Keratinocyte (primary cell): ENCODE measurements at regions not wholly inside any gene's neighbourhood (a gene's known extent, or its start where the extent isn't known, plus 50 kb on each side); places are given as distances from the start of the nearest gene placed in this dataset.

Source experiments
- DNase-seq: peaks from one replicate; pipeline ENCODE4 v3.0.0-alpha.2; 2011; ENCODE audit warnings: low read depth, missing footprints, low spot score
- FAIRE-seq: peaks from 2 replicates; lab custom pipeline; 2011; peaks lifted over from hg19 to GRCh38; lab: Jason Lieb, UNC
- H2AFZ ChIP-seq: 2 replicates; pipeline ENCODE4 v1.6.0; 2012; ENCODE audit warnings: low read length, control low read depth, inconsistent platforms; ENCODE audit not compliant: control insufficient read depth
- H3K27ac ChIP-seq: 2 replicates; pipeline ENCODE4 v1.5.1; 2011; ENCODE audit warnings: low read length; ENCODE audit not compliant: control insufficient read depth, insufficient read depth
- H3K27me3 ChIP-seq: 3 replicates; pipeline ENCODE4 v1.6.0; 2011; ENCODE audit warnings: low read length; ENCODE audit not compliant: control insufficient read depth, insufficient read depth; ENCODE audit errors: extremely low read depth
- H3K36me3 ChIP-seq, 2 experiments: 2 replicates in 1 of 2; 3 replicates in 1 of 2; pipeline ENCODE4 v1.5.1; 2011; ENCODE audit warnings: low read length in 2 of 2, mild to moderate bottlenecking in 1 of 2; ENCODE audit not compliant: control insufficient read depth in 2 of 2, insufficient read depth in 2 of 2; ENCODE audit errors: extremely low read depth in 1 of 2
- H3K4me1 ChIP-seq: 3 replicates; pipeline ENCODE4 v1.5.1; 2011; ENCODE audit warnings: low read length; ENCODE audit not compliant: control insufficient read depth, insufficient read depth; ENCODE audit errors: extremely low read depth
- H3K4me2 ChIP-seq: 3 replicates; pipeline ENCODE4 v1.6.0; 2011; ENCODE audit warnings: low read depth, low read length; ENCODE audit not compliant: control insufficient read depth, insufficient read depth; ENCODE audit errors: extremely low read depth
- H3K4me3 ChIP-seq, 3 experiments: fragments of 200-600 bp in 1 of 3; sonication (generic) in 1 of 3; 2 replicates in 2 of 3; 3 replicates in 1 of 3; pipeline ENCODE4 v1.5.1; 2011 to 2016; ENCODE audit warnings: low read length in 3 of 3, mild to moderate bottlenecking in 3 of 3, control low read depth in 2 of 3, inconsistent platforms in 1 of 3, low read depth in 1 of 3, mixed read lengths in 1 of 3, mixed run types in 1 of 3, moderate library complexity in 1 of 3; ENCODE audit not compliant: control insufficient read depth in 2 of 3, insufficient read depth in 2 of 3; ENCODE audit errors: extremely low read depth in 1 of 3
- H3K79me2 ChIP-seq: 2 replicates; pipeline ENCODE4 v1.6.0; 2012; ENCODE audit warnings: low read length; ENCODE audit not compliant: control insufficient read depth, insufficient read depth
- H3K9ac ChIP-seq: 3 replicates; pipeline ENCODE4 v1.6.0; 2011; ENCODE audit warnings: low read length; ENCODE audit not compliant: control insufficient read depth, insufficient read depth; ENCODE audit errors: extremely low read depth
- H3K9me1 ChIP-seq: 3 replicates; pipeline ENCODE4 v1.6.0; 2011; ENCODE audit warnings: low read length; ENCODE audit not compliant: control insufficient read depth, insufficient read depth; ENCODE audit errors: extremely low read depth
- H3K9me3 ChIP-seq: 2 replicates; pipeline ENCODE4 v1.5.1; 2012; ENCODE audit warnings: low read depth, low read length; ENCODE audit not compliant: control insufficient read depth
- H4K20me1 ChIP-seq: 3 replicates; pipeline ENCODE4 v1.6.0; 2011; ENCODE audit warnings: low read length; ENCODE audit not compliant: control insufficient read depth, insufficient read depth; ENCODE audit errors: extremely low read depth
- CTCF ChIP-seq, 3 experiments: IDR thresholded peaks in 1 of 3; conservative IDR thresholded peaks in 1 of 3; optimal IDR thresholded peaks in 1 of 3; 2 replicates in 2 of 3; 3 replicates in 1 of 3; pipeline versions ENCODE3 to v1.5.1; 2011; ENCODE audit warnings: low read length in 3 of 3, mild to moderate bottlenecking in 3 of 3, moderate library complexity in 2 of 3, control low read depth in 1 of 3, inconsistent platforms in 1 of 3; ENCODE audit not compliant: insufficient read depth in 2 of 3; ENCODE audit errors: extremely low read depth in 1 of 3
- EZH2 ChIP-seq: IDR thresholded peaks from one replicate; pipeline ENCODE4 v1.6.1; 2012; ENCODE audit warnings: inconsistent platforms, mild to moderate bottlenecking, low read length, moderate library complexity
- dilution Hi-C: fragments of 300-500 bp; cut with MboI; formaldehyde crosslinking; loops from one replicate; pipeline ENCODE4 v1.7.0; 2020; ENCODE audit warnings: low sequenced_read_pairs; ENCODE audit not compliant: extremely low pct_ligation_motif_present

GRCh38 chr2:114046866-114047435, 157.1 kb downstream of the ACTR3 start:
- H3K9ac ChIP-seq: no peak overlapping the region
- DNase-seq (no peak), FAIRE-seq (no peak)
- no peaks in the 10 kb centered on the region for H3K79me2 ChIP-seq
- dilution Hi-C loops: no loop called here
- no peaks in the 10 kb centered on the region for H3K27me3 ChIP-seq
- H3K27ac ChIP-seq: no peak overlapping the region
- no peak overlapping the region for H2AFZ ChIP-seq
- H3K9me3 ChIP-seq: no peaks in the 10 kb centered on the region
- TF ChIP-seq EZH2 (no peak), CTCF (optimal IDR thresholded peaks at IDR 0.05 in 1 of 3, IDR thresholded peaks at IDR 0.05 in 1 of 3, conservative IDR thresholded peaks at IDR 0.05 in 1 of 3; ENCODE audit: extremely low read depth in 1 of 3, insufficient read depth in 2 of 3, low read length in 3 of 3) (no peak)
- H3K9me1 ChIP-seq: no peaks in the 10 kb centered on the region
- H3K4me3 ChIP-seq: no peak overlapping the region
- H3K4me2 ChIP-seq: no peak overlapping the region
- no peaks in the 10 kb centered on the region for H4K20me1 ChIP-seq
- H3K36me3 ChIP-seq: no peaks in the 10 kb centered on the region
- H3K4me1 ChIP-seq: peaks cover 15% of the 10 kb centered on the region

GRCh38 chr2:114049280-114049679, 159.4 kb downstream of the ACTR3 start:
- Histone ChIP-seq H3K9ac (peak overlapping the region; percentile 13), H3K27me3 (no peaks in the 10 kb centered on the region), H4K20me1 (no peaks in the 10 kb centered on the region), H2AFZ (no peak overlapping the region), H3K9me3 (no peaks in the 10 kb centered on the region), H3K36me3 (no peaks in the 10 kb centered on the region), H3K9me1 (no peaks in the 10 kb centered on the region), H3K79me2 (no peaks in the 10 kb centered on the region), H3K27ac (peak overlapping the region; percentile 83), H3K4me2 (no peak overlapping the region), H3K4me3 (no peak overlapping the region), H3K4me1 (peaks cover 15% of the 10 kb centered on the region)
- no peak for FAIRE-seq
- DNase-seq: no peak
- dilution Hi-C loops: no loop called here
- no peak for TF ChIP-seq EZH2
- TF ChIP-seq CTCF (optimal IDR thresholded peaks at IDR 0.05 in 1 of 3, IDR thresholded peaks at IDR 0.05 in 1 of 3, conservative IDR thresholded peaks at IDR 0.05 in 1 of 3; ENCODE audit: extremely low read depth in 1 of 3, insufficient read depth in 2 of 3, low read length in 3 of 3): no peak
